ES-I3 (cell line): ENCODE measurements at regions not wholly inside any gene's neighbourhood (a gene's known extent, or its start where the extent isn't known, plus 50 kb on each side); places are given as distances from the start of the nearest gene placed in this dataset.

ENCODE experiments used
- H3K36me3 ChIP-seq: 2 replicates; pipeline ENCODE4 v1.6.1; 2013; ENCODE audit warnings: mild to moderate bottlenecking, low read length, control low read depth, moderate library complexity; ENCODE audit not compliant: insufficient read depth
- H3K4me1 ChIP-seq: 2 replicates; pipeline ENCODE4 v1.6.1; 2013; ENCODE audit warnings: mild to moderate bottlenecking, control low read depth, low read length; ENCODE audit not compliant: insufficient read depth
- H3K9ac ChIP-seq: 2 replicates; pipeline ENCODE4 v1.6.1; 2013; ENCODE audit warnings: low read depth, mild to moderate bottlenecking, low read length, moderate library complexity
- H3K9me3 ChIP-seq: 2 replicates; pipeline ENCODE4 v1.6.1; 2013; ENCODE audit warnings: mild to moderate bottlenecking, low read length, moderate library complexity; ENCODE audit not compliant: control insufficient read depth, insufficient read depth

DNA sequence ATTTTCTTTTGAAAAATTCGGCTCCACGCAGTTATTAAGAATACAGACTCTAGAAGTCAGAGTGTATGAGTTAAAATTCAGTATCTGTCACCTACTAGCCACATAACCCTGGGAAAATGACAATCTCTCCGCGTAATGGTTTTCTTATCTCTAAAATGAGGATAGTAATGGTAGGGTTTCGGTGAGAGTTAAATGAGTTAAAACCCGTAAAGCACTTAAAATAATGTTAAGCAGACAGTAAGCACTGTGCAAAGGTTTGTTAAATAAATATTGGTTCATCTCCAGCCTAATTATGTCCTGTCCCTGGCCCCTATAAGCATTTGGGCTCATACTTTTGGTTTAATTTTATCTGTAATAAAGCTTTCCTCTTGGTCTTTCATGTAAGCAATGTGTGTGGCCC is 350.8 kb upstream of the GRIA3 start:
- H3K9me3 ChIP-seq, result no peaks in the 10 kb centered on the region
- H3K9ac ChIP-seq, result no peak overlapping the region
- no peaks in the 10 kb centered on the region for H3K4me1 ChIP-seq
- H3K36me3 ChIP-seq, result no peaks in the 10 kb centered on the region

DNA sequence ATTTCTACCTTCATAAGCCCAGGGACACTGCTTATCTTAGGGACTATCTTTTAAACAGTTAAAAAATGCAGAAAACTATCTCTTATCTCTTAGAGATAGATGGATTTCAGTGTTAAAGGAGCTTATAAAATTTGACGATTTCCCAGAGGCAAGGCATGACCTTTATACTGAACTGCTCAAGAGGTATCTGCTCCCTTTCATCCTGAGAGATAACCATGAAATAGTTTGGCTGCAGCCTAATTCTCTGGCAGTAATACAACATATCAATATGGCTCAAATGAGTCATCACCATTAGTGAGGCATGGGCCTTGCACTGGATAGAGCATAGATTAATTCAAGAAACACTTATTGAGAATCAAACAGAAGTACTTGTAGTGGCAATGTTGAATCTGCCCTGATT is 348.2 kb upstream of the GRIA3 start:
- Histone ChIP-seq H3K9me3 (no peaks in the 10 kb centered on the region), H3K9ac (no peak overlapping the region), H3K36me3 (no peaks in the 10 kb centered on the region), H3K4me1 (no peaks in the 10 kb centered on the region)

DNA sequence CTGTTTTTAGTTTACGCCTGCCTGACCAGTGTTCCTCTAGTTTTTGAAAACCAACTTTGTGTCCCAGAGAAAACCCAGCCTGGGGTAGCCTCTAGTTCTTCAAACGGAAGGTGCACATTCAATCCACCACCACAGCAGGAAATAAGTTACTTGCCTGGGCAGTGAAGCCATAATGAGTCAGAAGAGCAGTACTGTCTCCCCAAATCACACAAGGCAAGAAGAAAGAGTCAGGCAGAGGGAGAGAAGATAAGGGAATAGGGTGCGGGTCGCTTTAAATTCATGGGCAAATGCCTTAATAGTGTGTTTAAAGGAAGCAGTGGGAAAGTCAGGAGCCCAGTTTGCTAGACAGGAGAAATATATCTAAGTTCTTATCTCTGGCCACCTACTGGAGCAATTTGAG is 333.8 kb upstream of the GRIA3 start:
- no peaks in the 10 kb centered on the region for H3K36me3 ChIP-seq
- H3K9ac ChIP-seq, result no peak overlapping the region
- no peaks in the 10 kb centered on the region for H3K9me3 ChIP-seq
- H3K4me1 ChIP-seq, result no peaks in the 10 kb centered on the region

DNA sequence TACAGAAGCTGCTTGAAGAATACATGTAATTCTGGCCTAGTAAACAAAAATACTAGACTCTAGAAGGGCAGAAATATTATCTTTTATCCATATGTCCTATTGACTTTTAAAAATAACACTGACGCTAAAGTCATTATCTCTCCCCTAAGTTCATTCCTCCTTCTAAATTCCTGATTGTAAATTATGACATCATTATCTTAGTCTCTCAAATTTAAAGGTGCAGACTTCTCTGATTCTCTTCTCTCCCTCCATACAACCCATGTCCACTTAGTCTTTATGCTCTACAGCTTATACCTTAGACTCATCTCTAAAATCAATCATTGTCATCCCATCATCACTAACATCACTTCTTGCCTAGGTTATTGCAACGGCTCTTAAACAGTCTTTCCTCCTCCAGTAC is 327.9 kb upstream of the GRIA3 start:
- Histone ChIP-seq H3K9ac (no peak overlapping the region), H3K9me3 (no peaks in the 10 kb centered on the region), H3K4me1 (no peaks in the 10 kb centered on the region), H3K36me3 (no peaks in the 10 kb centered on the region)

DNA sequence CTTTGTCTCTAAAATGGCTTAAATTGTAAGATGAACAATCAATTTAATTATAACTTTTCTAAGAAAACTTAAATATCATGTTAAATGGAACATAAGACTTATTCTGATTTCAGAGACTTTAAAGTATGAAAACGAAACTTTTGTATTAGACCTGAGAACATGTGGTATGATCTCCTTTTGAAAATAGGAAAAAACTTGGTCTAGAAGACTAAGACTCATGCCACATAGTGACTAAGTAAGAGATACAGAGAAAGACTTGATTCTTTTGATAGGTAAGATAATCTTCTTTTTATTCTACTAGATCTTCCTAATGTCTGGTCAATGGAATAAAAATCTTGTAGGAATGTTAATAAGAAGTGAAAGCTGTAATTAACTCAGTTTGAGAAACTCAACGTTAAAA is 326.3 kb upstream of the GRIA3 start:
- H3K36me3 ChIP-seq, result no peaks in the 10 kb centered on the region
- no peaks in the 10 kb centered on the region for H3K4me1 ChIP-seq
- no peak overlapping the region for H3K9ac ChIP-seq
- H3K9me3 ChIP-seq, result no peaks in the 10 kb centered on the region

DNA sequence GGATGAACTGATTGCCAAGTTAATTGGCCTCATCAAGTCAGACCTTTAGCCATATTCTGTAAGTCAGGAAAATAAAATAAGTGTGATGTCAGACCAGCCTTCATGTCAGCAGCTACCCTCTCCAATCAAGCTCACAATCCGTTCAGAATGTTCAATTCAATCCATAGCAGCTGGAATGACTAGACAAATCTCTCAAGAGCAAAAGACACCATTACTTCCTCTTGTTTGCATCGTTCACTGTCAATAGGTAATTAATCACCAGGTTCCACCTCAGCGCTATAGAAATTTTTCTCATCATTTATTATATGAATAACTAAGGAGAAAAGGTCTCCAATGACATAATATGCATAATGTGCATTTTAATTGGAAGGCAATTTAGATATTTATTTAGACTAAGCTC is 321.0 kb upstream of the GRIA3 start:
- Histone ChIP-seq H3K4me1 (no peaks in the 10 kb centered on the region), H3K9ac (no peak overlapping the region), H3K36me3 (no peaks in the 10 kb centered on the region), H3K9me3 (no peaks in the 10 kb centered on the region; the same call in 1 of the 2 replicates)

DNA sequence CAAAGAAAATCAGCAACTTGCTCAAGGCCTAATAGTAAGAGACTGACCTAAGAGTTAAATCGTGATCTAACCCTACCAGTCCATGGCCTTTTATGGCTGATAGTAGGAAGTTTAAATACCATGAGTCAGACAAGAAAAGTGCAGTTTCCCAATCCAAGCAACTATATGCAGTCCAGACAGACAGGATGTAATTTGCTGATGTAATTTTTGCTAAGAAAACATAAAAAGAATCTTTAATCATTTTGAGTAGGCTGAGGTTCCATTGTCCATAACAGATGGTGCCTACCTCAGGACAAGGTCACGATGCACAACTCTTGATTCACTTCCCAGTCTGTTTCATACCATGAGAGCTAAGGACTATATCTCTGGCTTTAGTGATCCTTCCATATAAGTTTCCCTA is 317.5 kb upstream of the GRIA3 start:
- Histone ChIP-seq H3K9me3 (no peaks in the 10 kb centered on the region; the same call in 1 of the 2 replicates), H3K36me3 (no peaks in the 10 kb centered on the region), H3K9ac (no peak overlapping the region), H3K4me1 (0 out of 2 replicates have a peak, but pooled peaks cover 7% of the 10 kb centered on the region)

DNA sequence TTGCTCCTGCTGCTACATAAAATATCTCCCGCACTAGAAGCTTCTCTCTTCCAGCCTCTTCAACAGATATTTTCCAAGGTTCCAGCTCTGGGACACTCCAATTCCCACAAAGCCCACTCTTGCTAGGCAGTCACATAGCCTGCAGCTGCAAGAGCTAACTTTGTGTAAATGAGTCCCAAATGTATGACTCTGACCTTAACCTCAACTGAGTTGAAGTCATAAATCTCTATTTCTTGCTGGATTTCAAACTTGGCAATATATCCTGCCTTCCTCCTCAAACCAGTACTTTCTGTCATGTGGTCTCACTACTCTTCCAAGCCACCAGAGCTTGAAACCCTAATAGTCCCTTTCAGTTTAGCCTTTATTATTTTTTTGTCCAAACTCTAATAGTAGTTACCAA is 315.4 kb upstream of the GRIA3 start:
- 0 out of 2 replicates have a peak, but pooled peaks cover 7% of the 10 kb centered on the region for H3K4me1 ChIP-seq
- H3K36me3 ChIP-seq, result no peaks in the 10 kb centered on the region
- no peaks in the 10 kb centered on the region; the same call in 1 of the 2 replicates for H3K9me3 ChIP-seq
- H3K9ac ChIP-seq, result no peak overlapping the region

DNA sequence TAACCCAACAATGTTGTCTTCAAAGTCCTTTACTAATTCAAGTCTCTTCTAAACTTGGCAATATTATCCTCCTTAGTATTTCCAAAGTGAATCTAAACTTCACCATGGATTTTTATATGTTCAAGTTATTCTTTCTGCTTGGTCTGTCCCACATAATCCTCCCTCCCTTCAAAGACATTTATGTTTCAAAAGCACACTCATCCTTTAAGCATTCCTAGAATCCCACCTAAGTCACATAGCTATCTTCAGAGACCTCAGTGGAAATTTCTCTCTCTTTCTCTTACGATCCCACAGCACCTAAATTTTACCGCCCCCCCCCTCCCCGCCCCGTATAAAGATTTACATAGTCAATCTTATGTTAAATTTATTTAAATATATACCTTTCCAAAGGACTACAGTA is 314.9 kb upstream of the GRIA3 start:
- Histone ChIP-seq H3K9ac (no peak overlapping the region), H3K4me1 (0 out of 2 replicates have a peak, but pooled peaks cover 7% of the 10 kb centered on the region), H3K36me3 (no peaks in the 10 kb centered on the region), H3K9me3 (no peaks in the 10 kb centered on the region; the same call in 1 of the 2 replicates)

DNA sequence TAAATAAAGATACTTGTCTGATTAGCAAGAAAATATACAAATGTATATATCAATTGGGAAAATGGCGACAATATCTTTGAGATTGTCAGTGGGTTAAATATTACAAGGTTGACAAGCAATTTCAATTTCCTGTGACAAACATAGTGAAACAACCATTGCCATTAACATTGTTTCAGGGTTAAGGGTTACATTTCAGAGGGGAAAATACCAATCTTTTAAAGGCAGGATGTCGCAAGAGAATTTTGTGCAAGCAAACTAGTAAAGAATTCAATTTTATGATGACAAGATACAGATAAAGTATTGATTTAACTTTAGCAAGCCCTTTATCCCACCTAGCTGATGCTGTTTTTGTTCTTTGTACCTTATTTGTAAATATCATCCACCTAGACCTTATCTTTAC is 305.8 kb upstream of the GRIA3 start:
- no peak overlapping the region for H3K9ac ChIP-seq
- no peaks in the 10 kb centered on the region; the same call in 1 of the 2 replicates for H3K4me1 ChIP-seq
- H3K36me3 ChIP-seq, result no peaks in the 10 kb centered on the region
- H3K9me3 ChIP-seq, result peaks cover 2% of the 10 kb centered on the region; the same call in 1 of the 2 replicates

DNA sequence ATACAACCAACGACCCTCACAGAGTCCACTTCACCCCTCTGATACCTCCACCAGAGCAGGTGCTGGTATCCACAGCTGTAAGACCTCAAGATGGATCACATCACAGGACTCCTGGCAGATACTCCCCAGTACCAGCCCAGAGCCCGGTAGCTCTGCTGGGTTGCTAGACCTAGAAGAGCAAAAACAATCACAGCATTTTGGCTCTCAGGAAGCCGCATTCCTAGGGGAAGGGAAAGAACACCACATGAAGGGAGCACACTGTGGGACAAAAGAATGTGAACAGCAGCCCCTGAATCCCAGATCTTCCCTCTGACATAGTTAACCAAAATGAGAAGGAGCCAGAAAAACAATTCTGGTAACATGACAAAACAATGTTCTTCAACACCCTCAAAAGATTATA is 303.1 kb upstream of the GRIA3 start:
- Histone ChIP-seq H3K4me1 (no peaks in the 10 kb centered on the region; the same call in 1 of the 2 replicates), H3K9ac (no peak overlapping the region), H3K9me3 (peaks cover 2% of the 10 kb centered on the region; the same call in 1 of the 2 replicates), H3K36me3 (no peaks in the 10 kb centered on the region)

DNA sequence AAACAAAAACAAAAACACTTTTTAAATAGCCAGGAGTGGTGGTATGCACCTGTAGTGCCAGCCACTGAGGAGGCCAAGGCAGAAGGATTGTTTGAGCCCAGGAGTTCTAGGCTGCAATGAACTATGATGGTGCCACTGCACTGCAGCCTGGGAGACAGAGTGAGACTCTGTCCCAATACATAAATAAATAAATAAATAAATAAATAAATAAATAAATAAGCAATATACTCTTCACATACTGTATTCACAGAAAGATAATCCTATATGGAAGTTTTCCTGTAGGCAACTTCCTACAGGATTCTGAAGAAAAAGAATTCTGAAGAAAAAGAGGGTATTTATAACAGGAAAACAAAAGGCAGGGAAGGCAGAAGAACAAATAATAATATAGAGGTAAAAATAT is 293.3 kb upstream of the GRIA3 start:
- Histone ChIP-seq H3K9ac (no peak overlapping the region), H3K36me3 (no peaks in the 10 kb centered on the region)

DNA sequence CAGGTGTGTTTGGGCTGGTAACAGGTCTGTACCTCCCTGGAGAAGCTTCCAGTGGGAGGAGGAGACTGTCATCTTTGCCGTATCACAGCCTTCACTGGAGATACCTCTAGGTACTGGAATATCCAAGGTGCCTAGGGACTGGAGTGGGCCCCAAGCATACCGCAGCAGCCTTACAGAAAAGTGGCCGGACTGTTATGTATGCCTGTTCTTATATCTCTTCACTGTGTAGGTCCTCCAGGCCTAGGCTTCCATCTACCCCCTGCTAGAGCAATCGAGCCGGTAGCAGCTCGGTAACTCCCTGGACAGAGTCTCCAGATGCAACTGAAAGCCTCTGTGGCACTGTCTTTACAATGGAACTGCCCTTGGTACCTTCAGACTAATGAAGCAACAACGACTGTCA is 277.4 kb upstream of the GRIA3 start:
- Histone ChIP-seq H3K9me3 (0 out of 2 replicates have a peak, but pooled peaks cover 5% of the 10 kb centered on the region), H3K4me1 (no peaks in the 10 kb centered on the region), H3K36me3 (no peaks in the 10 kb centered on the region), H3K9ac (no peak overlapping the region)

More for the DNA sequence above, 293.3 kb upstream of the GRIA3 start:
- no peaks in the 10 kb centered on the region for H3K4me1 ChIP-seq
- H3K9me3 ChIP-seq, result no peaks in the 10 kb centered on the region

DNA sequence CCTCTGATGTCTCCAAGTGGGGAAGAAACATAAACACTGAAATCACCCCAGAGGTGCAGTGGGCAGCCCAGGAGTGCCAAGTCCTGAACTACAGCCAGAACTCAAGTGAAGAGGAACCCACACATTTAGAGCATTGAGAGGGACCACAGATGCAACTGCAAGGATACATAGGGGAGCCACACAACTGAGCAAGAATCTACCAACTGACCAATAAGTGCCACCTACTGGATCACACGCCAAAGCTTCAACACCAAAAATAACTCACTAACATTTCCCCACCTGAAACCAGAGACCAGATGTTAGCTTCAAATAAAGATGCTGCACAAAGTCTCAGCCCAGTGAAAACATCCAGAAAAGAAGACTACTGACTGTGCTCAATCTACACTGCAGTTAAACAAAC is 276.7 kb upstream of the GRIA3 start:
- Histone ChIP-seq H3K36me3 (no peaks in the 10 kb centered on the region), H3K9ac (no peak overlapping the region), H3K9me3 (0 out of 2 replicates have a peak, but pooled peaks cover 5% of the 10 kb centered on the region), H3K4me1 (no peaks in the 10 kb centered on the region)

DNA sequence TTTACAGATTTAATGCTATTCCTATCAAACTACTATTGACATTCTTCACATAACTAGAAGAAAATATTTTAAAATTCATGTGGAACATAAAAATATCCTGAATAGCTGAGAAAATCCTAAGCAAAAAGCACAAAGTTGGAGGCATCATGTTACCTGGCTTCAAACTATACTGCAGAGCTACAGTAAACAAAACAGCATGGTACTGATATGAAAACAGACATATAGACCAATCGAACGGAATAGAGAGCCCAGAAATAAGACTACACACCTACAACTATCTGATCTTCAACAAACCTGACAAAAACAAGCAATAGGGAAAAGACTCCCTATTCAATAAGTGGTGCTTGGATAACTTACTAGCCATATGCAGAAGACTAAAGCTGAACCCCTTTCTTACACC is 273.4 kb upstream of the GRIA3 start:
- no peaks in the 10 kb centered on the region for H3K4me1 ChIP-seq
- no peaks in the 10 kb centered on the region for H3K36me3 ChIP-seq
- 0 out of 2 replicates have a peak, but pooled peaks cover 5% of the 10 kb centered on the region for H3K9me3 ChIP-seq
- no peak overlapping the region for H3K9ac ChIP-seq

DNA sequence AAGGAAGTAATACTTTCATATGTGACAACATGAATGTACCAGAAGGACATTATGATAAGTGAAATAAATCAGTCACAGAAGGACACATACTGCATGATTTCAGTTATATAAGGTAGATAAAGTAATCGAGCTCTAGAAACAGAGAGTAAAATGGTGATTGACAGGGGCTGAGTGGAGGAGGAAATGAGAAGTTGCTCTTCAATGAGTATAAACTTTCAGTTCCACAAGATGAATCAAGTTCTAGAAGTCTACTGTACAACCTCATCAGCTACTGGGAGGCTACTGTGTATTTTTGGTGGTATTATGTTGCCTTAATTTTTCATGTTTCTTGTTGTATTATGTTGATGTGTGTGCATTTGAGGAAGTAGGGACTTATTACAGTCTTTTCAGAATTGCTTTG is 270.9 kb upstream of the GRIA3 start:
- no peak overlapping the region for H3K9ac ChIP-seq
- no peaks in the 10 kb centered on the region for H3K36me3 ChIP-seq
- 0 out of 2 replicates have a peak, but pooled peaks cover 5% of the 10 kb centered on the region for H3K9me3 ChIP-seq
- no peaks in the 10 kb centered on the region for H3K4me1 ChIP-seq
